ENCODE measurements at regions not wholly inside any gene's neighbourhood (a gene's known extent, or its start where the extent isn't known, plus 50 kb on each side); places are given as distances from the start of the nearest gene placed in this dataset.
A peak's percentile ranks its signal among the peaks of the same experiment; 100 is the strongest.
"Not testable (repeated sequence)": the region's sequence is repeated elsewhere in the genome, so short reads cannot be mapped to it uniquely, and the experiment has no call there.

GRCh38 chr7:27435461-27435860 is 192.9 kb downstream of the EVX1 start:
- no peak for TF ChIP-seq CTCF (IDR thresholded peaks at IDR 0.05; ENCODE audit: unreplicated experiment in 3 of 3)
- peak overlapping the region in 1 of 3 experiments; percentile 46 for H3K27ac Mint-ChIP-seq

GRCh38 chr7:27438881-27439589 is 196.4 kb downstream of the EVX1 start:
- Mint-ChIP-seq H3K36me3 (ENCODE audit: low read depth) (no peaks in the 10 kb centered on the region), H3K4me3 (no peak overlapping the region), H3K27ac (no peak overlapping the region), H3K4me1 (peaks cover 15% of the 10 kb centered on the region), H3K9me3 (no peaks in the 10 kb centered on the region), H3K27me3 (ENCODE audit: low read depth) (peaks cover 10% of the 10 kb centered on the region)
- TF ChIP-seq CTCF (IDR thresholded peaks at IDR 0.05; ENCODE audit: unreplicated experiment in 3 of 3), result no peak

More at GRCh38 chr7:27435461-27435860, 192.9 kb downstream of the EVX1 start:
- Mint-ChIP-seq H3K4me1 (peaks cover 17% of the 10 kb centered on the region), H3K36me3 (ENCODE audit: low read depth) (no peaks in the 10 kb centered on the region), H3K4me3 (no peak overlapping the region), H3K9me3 (no peaks in the 10 kb centered on the region), H3K27me3 (ENCODE audit: low read depth) (peaks cover 10% of the 10 kb centered on the region)

GRCh38 chr7:27442455-27442854 is 199.9 kb downstream of the EVX1 start:
- Mint-ChIP-seq H3K27ac (no peak overlapping the region), H3K27me3 (ENCODE audit: low read depth) (peaks cover 6% of the 10 kb centered on the region), H3K36me3 (ENCODE audit: low read depth) (no peaks in the 10 kb centered on the region), H3K4me1 (peaks cover 2% of the 10 kb centered on the region), H3K4me3 (no peak overlapping the region), H3K9me3 (no peaks in the 10 kb centered on the region)
- no peak for TF ChIP-seq CTCF (IDR thresholded peaks at IDR 0.05; ENCODE audit: unreplicated experiment in 3 of 3)

GRCh38 chr7:27449046-27449445 is 206.4 kb downstream of the EVX1 start:
- H3K4me3 Mint-ChIP-seq; H3K4me1 Mint-ChIP-seq; H3K9me3 Mint-ChIP-seq; H3K36me3 Mint-ChIP-seq (ENCODE audit: low read depth); H3K27ac Mint-ChIP-seq; H3K27me3 Mint-ChIP-seq (ENCODE audit: low read depth): not testable (repeated sequence)

- Mint-ChIP-seq H3K4me1 (peaks cover 27% of the 10 kb centered on the region), H3K4me3 (no peak overlapping the region), H3K27me3 (ENCODE audit: low read depth) (peaks cover 11% of the 10 kb centered on the region), H3K36me3 (ENCODE audit: low read depth) (no peaks in the 10 kb centered on the region), H3K9me3 (no peaks in the 10 kb centered on the region), H3K27ac (peak overlapping the region in 1 of 3 experiments; percentile 23)
- no peak for TF ChIP-seq CTCF (IDR thresholded peaks at IDR 0.05; ENCODE audit: unreplicated experiment in 3 of 3)
These were observed 208.8 kb downstream of the HIBADH start for GRCh38 chr7:27453702-27454405.

- Mint-ChIP-seq H3K27ac (peak overlapping the region in 1 of 3 experiments; percentile 37), H3K4me1 (peaks cover 38% of the 10 kb centered on the region), H3K27me3 (ENCODE audit: low read depth) (peaks cover 16% of the 10 kb centered on the region)
- H3K36me3 Mint-ChIP-seq (ENCODE audit: low read depth); H3K9me3 Mint-ChIP-seq; H3K4me3 Mint-ChIP-seq: not testable (repeated sequence)
These were observed 205.6 kb downstream of the HIBADH start for GRCh38 chr7:27457120-27457519.

GRCh38 chr7:27457603-27458565 is 204.8 kb downstream of the HIBADH start:
- peaks cover 36% of the 10 kb centered on the region for H3K4me1 Mint-ChIP-seq
- H3K9me3 Mint-ChIP-seq; H3K36me3 Mint-ChIP-seq (ENCODE audit: low read depth): not testable (repeated sequence)
- peaks cover 15% of the 10 kb centered on the region for H3K27me3 Mint-ChIP-seq (ENCODE audit: low read depth)
- peak overlapping the region in 1 of 3 experiments; percentile 25 for H3K4me3 Mint-ChIP-seq
- H3K27ac Mint-ChIP-seq, result peak overlapping the region in 1 of 3 experiments; percentile 37

Data from nephron (organoid).